ENCODE measurements at regions not wholly inside any gene's neighbourhood (a gene's known extent, or its start where the extent isn't known, plus 50 kb on each side); places are given as distances from the start of the nearest gene placed in this dataset.

- DNase-seq (ENCODE audit: low spot score in 2 of 2) (no peak), FAIRE-seq (no peak)
These were observed 175.8 kb upstream of the DPH6 start for GRCh38 chr15:35721751-35722150.

GRCh38 chr15:35722501-35722900, 176.5 kb upstream of the DPH6 start:
- FAIRE-seq = no peak
- DNase-seq (ENCODE audit: low spot score in 2 of 2) = no peak

- DNase-seq (ENCODE audit: low spot score in 2 of 2) = no peak
- no peak for FAIRE-seq
These were observed 177.3 kb upstream of the DPH6 start for GRCh38 chr15:35723120-35723847.

GRCh38 chr15:35723852-35724251, 177.9 kb upstream of the DPH6 start:
- no peak for DNase-seq (ENCODE audit: low spot score in 2 of 2)
- FAIRE-seq = no peak

GRCh38 chr15:35724626-35725025, 178.7 kb upstream of the DPH6 start:
- FAIRE-seq (no peak), DNase-seq (ENCODE audit: low spot score in 2 of 2) (no peak)

- DNase-seq (ENCODE audit: low spot score in 2 of 2) (no peak), FAIRE-seq (no peak)
These were observed 179.4 kb upstream of the DPH6 start for GRCh38 chr15:35725353-35725752.

GRCh38 chr15:35727627-35728026, 181.7 kb upstream of the DPH6 start:
- DNase-seq (ENCODE audit: low spot score in 2 of 2) (no peak), FAIRE-seq (no peak)

GRCh38 chr15:35728219-35728940, 182.4 kb upstream of the DPH6 start:
- DNase-seq (ENCODE audit: low spot score in 2 of 2) (no peak), FAIRE-seq (no peak)

GRCh38 chr15:35736150-35736549, 190.2 kb upstream of the DPH6 start:
- DNase-seq (ENCODE audit: low spot score in 2 of 2) (no peak), FAIRE-seq (no peak)

- DNase-seq (ENCODE audit: low spot score in 2 of 2) (no peak), FAIRE-seq (no peak)
These were observed 191.5 kb upstream of the DPH6 start for GRCh38 chr15:35737441-35737840.

GRCh38 chr15:35738370-35738769, 192.4 kb upstream of the DPH6 start:
- DNase-seq (ENCODE audit: low spot score in 2 of 2) (no peak), FAIRE-seq (no peak)

- FAIRE-seq = no peak
- DNase-seq (ENCODE audit: low spot score in 2 of 2) = no peak
These were observed 194.8 kb upstream of the DPH6 start for GRCh38 chr15:35740761-35741160.

- FAIRE-seq (no peak), DNase-seq (ENCODE audit: low spot score in 2 of 2) (no peak)
These were observed 195.4 kb upstream of the DPH6 start for GRCh38 chr15:35741395-35741794.

- FAIRE-seq = no peak
These were observed 195.9 kb upstream of the DPH6 start for GRCh38 chr15:35741881-35742280.

GRCh38 chr15:35743321-35743720, 197.4 kb upstream of the DPH6 start:
- DNase-seq (ENCODE audit: low spot score in 2 of 2) = no peak
- no peak for FAIRE-seq

More at GRCh38 chr15:35741881-35742280, 195.9 kb upstream of the DPH6 start:
- no peak for DNase-seq (ENCODE audit: low spot score in 2 of 2)

GRCh38 chr15:35746121-35746520, 200.2 kb upstream of the DPH6 start:
- DNase-seq (ENCODE audit: low spot score in 2 of 2) = no peak
- no peak for FAIRE-seq

GRCh38 chr15:35748105-35748504, 202.1 kb upstream of the DPH6 start:
- no peak for FAIRE-seq
- DNase-seq (ENCODE audit: low spot score in 2 of 2) = no peak

- no peak for FAIRE-seq
- no peak for DNase-seq (ENCODE audit: low spot score in 2 of 2)
These were observed 204.1 kb upstream of the DPH6 start for GRCh38 chr15:35750051-35750450.

GRCh38 chr15:35751413-35752133, 205.6 kb upstream of the DPH6 start:
- DNase-seq (ENCODE audit: low spot score in 2 of 2) = peak in 1 of 2 donors; percentile 23
- FAIRE-seq = peak; percentile 17

- no peak for FAIRE-seq
- no peak for DNase-seq (ENCODE audit: low spot score in 2 of 2)
These were observed 206.1 kb upstream of the DPH6 start for GRCh38 chr15:35752134-35752466.

- no peak for DNase-seq (ENCODE audit: low spot score in 2 of 2)
- FAIRE-seq = no peak
These were observed 207.5 kb upstream of the DPH6 start for GRCh38 chr15:35753486-35753885.

All from frontal cortex (tissue), 3 donors.